Skeletal muscle satellite cell (primary cell): ENCODE measurements at regions not wholly inside any gene's neighbourhood (a gene's known extent, or its start where the extent isn't known, plus 50 kb on each side); places are given as distances from the start of the nearest gene placed in this dataset.
"Not testable (repeated sequence)": the region's sequence is repeated elsewhere in the genome, so short reads cannot be mapped to it uniquely, and the experiment has no call there.

Source experiments
- H3K27me3 ChIP-seq: 2 replicates; pipeline ENCODE4 v1.7.0; 2013; ENCODE audit warnings: low read length; ENCODE audit not compliant: control insufficient read depth, insufficient read depth
- H3K36me3 ChIP-seq: 2 replicates; pipeline ENCODE4 v1.7.0; 2013; ENCODE audit warnings: mild to moderate bottlenecking, control low read depth, low read length; ENCODE audit not compliant: insufficient read depth
- H3K4me1 ChIP-seq: 2 replicates; pipeline ENCODE4 v1.7.0; 2013; ENCODE audit warnings: low read length; ENCODE audit not compliant: control insufficient read depth, insufficient read depth
- H3K4me2 ChIP-seq: 2 replicates; pipeline ENCODE4 v1.7.0; 2013; ENCODE audit warnings: mild to moderate bottlenecking, low read length
- H3K4me3 ChIP-seq: 2 replicates; pipeline ENCODE4 v1.7.0; 2013; ENCODE audit warnings: low read length
- H3K9ac ChIP-seq: 2 replicates; pipeline ENCODE4 v1.7.0; 2013; ENCODE audit warnings: mild to moderate bottlenecking, low read depth, low read length, moderate library complexity
- H3K9me3 ChIP-seq: replicated peaks from 2 replicates; pipeline ENCODE4 v1.7.0; 2013; ENCODE audit warnings: mild to moderate bottlenecking, control low read depth, low read length

GRCh38 chr2:195547268-195547840 is 109.7 kb upstream of the SLC39A10 start:
- H3K9ac ChIP-seq, H3K4me2 ChIP-seq, H3K27me3 ChIP-seq, H3K4me1 ChIP-seq, H3K4me3 ChIP-seq, H3K36me3 ChIP-seq, H3K9me3 ChIP-seq: not testable (repeated sequence)

GRCh38 chr2:195545811-195546210 is 111.2 kb upstream of the SLC39A10 start:
- H3K27me3 ChIP-seq = no peaks in the 10 kb centered on the region
- no peak overlapping the region for H3K9ac ChIP-seq
- H3K4me2 ChIP-seq = no peak overlapping the region
- H3K9me3 ChIP-seq = peaks cover 6% of the 10 kb centered on the region
- peaks cover 8% of the 10 kb centered on the region for H3K4me1 ChIP-seq
- no peak overlapping the region for H3K4me3 ChIP-seq
- no peaks in the 10 kb centered on the region for H3K36me3 ChIP-seq

GRCh38 chr2:195543902-195544894 is 112.8 kb upstream of the SLC39A10 start:
- Histone ChIP-seq H3K36me3 (no peaks in the 10 kb centered on the region), H3K9ac (no peak overlapping the region), H3K4me1 (peaks cover 8% of the 10 kb centered on the region), H3K4me3 (no peak overlapping the region), H3K27me3 (no peaks in the 10 kb centered on the region), H3K4me2 (peak overlapping the region; percentile 17), H3K9me3 (peaks cover 6% of the 10 kb centered on the region)

GRCh38 chr2:195543063-195543462 is 114.0 kb upstream of the SLC39A10 start:
- Histone ChIP-seq H3K4me3 (no peak overlapping the region), H3K9me3 (no peaks in the 10 kb centered on the region), H3K27me3 (no peaks in the 10 kb centered on the region), H3K36me3 (no peaks in the 10 kb centered on the region), H3K4me2 (no peak overlapping the region), H3K4me1 (peaks cover 8% of the 10 kb centered on the region), H3K9ac (no peak overlapping the region)

- no peaks in the 10 kb centered on the region for H3K9me3 ChIP-seq
- peaks cover 8% of the 10 kb centered on the region for H3K4me1 ChIP-seq
- no peak overlapping the region for H3K4me2 ChIP-seq
- no peaks in the 10 kb centered on the region for H3K27me3 ChIP-seq
- H3K4me3 ChIP-seq = no peak overlapping the region
- H3K36me3 ChIP-seq = no peaks in the 10 kb centered on the region
- H3K9ac ChIP-seq = no peak overlapping the region
Measured at GRCh38 chr2:195542067-195542466, 115.0 kb upstream of the SLC39A10 start.

GRCh38 chr2:195538937-195539336 is 118.1 kb upstream of the SLC39A10 start:
- Histone ChIP-seq H3K9me3 (no peaks in the 10 kb centered on the region), H3K4me3 (no peak overlapping the region), H3K4me2 (no peak overlapping the region), H3K4me1 (peaks cover 16% of the 10 kb centered on the region), H3K36me3 (no peaks in the 10 kb centered on the region), H3K27me3 (no peaks in the 10 kb centered on the region), H3K9ac (no peak overlapping the region)

GRCh38 chr2:195537811-195538210 is 119.2 kb upstream of the SLC39A10 start:
- no peaks in the 10 kb centered on the region for H3K9me3 ChIP-seq
- no peak overlapping the region for H3K4me2 ChIP-seq
- H3K27me3 ChIP-seq = no peaks in the 10 kb centered on the region
- H3K9ac ChIP-seq = no peak overlapping the region
- H3K36me3 ChIP-seq = no peaks in the 10 kb centered on the region
- H3K4me1 ChIP-seq = peaks cover 27% of the 10 kb centered on the region
- no peak overlapping the region for H3K4me3 ChIP-seq

- H3K4me2 ChIP-seq = no peak overlapping the region
- no peaks in the 10 kb centered on the region for H3K27me3 ChIP-seq
- no peak overlapping the region for H3K4me3 ChIP-seq
- H3K9me3 ChIP-seq = no peaks in the 10 kb centered on the region
- peaks cover 36% of the 10 kb centered on the region for H3K4me1 ChIP-seq
- no peaks in the 10 kb centered on the region for H3K36me3 ChIP-seq
- H3K9ac ChIP-seq = no peak overlapping the region
Measured at GRCh38 chr2:195536906-195537305, 120.1 kb upstream of the SLC39A10 start.

GRCh38 chr2:195535911-195536522 is 121.0 kb upstream of the SLC39A10 start:
- H3K9me3 ChIP-seq = no peaks in the 10 kb centered on the region
- peaks cover 43% of the 10 kb centered on the region for H3K4me1 ChIP-seq
- H3K4me3 ChIP-seq = no peak overlapping the region
- H3K36me3 ChIP-seq = no peaks in the 10 kb centered on the region
- H3K4me2 ChIP-seq = no peak overlapping the region
- no peaks in the 10 kb centered on the region for H3K27me3 ChIP-seq
- no peak overlapping the region for H3K9ac ChIP-seq

- Histone ChIP-seq H3K36me3 (no peaks in the 10 kb centered on the region), H3K4me3 (no peak overlapping the region), H3K27me3 (no peaks in the 10 kb centered on the region), H3K9me3 (no peaks in the 10 kb centered on the region), H3K4me2 (peak overlapping the region; percentile 73), H3K9ac (peak overlapping the region; percentile 64), H3K4me1 (peaks cover 43% of the 10 kb centered on the region)
Measured at GRCh38 chr2:195534971-195535370, 122.1 kb upstream of the SLC39A10 start.

- Histone ChIP-seq H3K27me3 (no peaks in the 10 kb centered on the region), H3K36me3 (no peaks in the 10 kb centered on the region), H3K4me3 (peak overlapping the region; percentile 18), H3K4me2 (peak overlapping the region; percentile 73), H3K9ac (peak overlapping the region; percentile 64), H3K9me3 (no peaks in the 10 kb centered on the region), H3K4me1 (peaks cover 43% of the 10 kb centered on the region)
Measured at GRCh38 chr2:195533771-195534642, 123.0 kb upstream of the SLC39A10 start.
